Choroid plexus epithelial cell (primary cell): ENCODE measurements at regions not wholly inside any gene's neighbourhood (a gene's known extent, or its start where the extent isn't known, plus 50 kb on each side); places are given as distances from the start of the nearest gene placed in this dataset.

Source experiments
- DNase-seq: peaks from one replicate; pipeline ENCODE4 v3.0.0-alpha.2; 2010; ENCODE audit warnings: low read depth
- H3K4me3 ChIP-seq: 2 replicates; pipeline ENCODE4 v1.5.1; 2011; ENCODE audit warnings: low read depth, mild to moderate bottlenecking, control low read depth, low read length, moderate library complexity
- TF ChIP-seq, protein P1 (sequence below): conservative IDR thresholded peaks from 2 replicates; pipeline ENCODE4 v1.5.1; 2011; ENCODE audit warnings: low read depth, mild to moderate bottlenecking, control low read depth, inconsistent platforms, low read length, moderate library complexity

DNA sequence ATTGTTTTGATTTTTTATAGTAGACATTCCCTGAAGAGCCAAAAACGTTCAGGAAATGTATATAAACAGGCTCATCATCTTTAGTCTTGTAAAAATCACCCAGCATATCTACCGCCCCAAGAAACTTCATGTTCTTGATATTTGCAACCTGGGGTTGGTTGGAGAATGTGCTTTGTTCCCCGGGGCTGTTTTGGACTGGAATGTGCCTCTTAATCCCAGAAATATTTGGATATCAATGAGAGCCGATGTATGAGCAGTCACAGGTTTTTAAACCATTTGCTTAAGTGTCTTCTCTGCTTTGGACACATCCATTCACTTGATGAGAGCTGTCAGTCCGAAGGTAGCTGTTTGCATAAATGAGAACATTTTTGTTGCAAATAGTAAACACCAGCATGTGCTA, 449.7 kb downstream of the PCDH7 start:
- H3K4me3 ChIP-seq = no peak overlapping the region
- no peak for DNase-seq
- TF ChIP-seq, protein P1, sequence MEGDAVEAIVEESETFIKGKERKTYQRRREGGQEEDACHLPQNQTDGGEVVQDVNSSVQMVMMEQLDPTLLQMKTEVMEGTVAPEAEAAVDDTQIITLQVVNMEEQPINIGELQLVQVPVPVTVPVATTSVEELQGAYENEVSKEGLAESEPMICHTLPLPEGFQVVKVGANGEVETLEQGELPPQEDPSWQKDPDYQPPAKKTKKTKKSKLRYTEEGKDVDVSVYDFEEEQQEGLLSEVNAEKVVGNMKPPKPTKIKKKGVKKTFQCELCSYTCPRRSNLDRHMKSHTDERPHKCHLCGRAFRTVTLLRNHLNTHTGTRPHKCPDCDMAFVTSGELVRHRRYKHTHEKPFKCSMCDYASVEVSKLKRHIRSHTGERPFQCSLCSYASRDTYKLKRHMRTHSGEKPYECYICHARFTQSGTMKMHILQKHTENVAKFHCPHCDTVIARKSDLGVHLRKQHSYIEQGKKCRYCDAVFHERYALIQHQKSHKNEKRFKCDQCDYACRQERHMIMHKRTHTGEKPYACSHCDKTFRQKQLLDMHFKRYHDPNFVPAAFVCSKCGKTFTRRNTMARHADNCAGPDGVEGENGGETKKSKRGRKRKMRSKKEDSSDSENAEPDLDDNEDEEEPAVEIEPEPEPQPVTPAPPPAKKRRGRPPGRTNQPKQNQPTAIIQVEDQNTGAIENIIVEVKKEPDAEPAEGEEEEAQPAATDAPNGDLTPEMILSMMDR = no peak

GRCh38 chr4:31171362-31171761, 451.2 kb downstream of the PCDH7 start:
- H3K4me3 ChIP-seq = no peak overlapping the region
- TF ChIP-seq, protein P1 = no peak

DNA sequence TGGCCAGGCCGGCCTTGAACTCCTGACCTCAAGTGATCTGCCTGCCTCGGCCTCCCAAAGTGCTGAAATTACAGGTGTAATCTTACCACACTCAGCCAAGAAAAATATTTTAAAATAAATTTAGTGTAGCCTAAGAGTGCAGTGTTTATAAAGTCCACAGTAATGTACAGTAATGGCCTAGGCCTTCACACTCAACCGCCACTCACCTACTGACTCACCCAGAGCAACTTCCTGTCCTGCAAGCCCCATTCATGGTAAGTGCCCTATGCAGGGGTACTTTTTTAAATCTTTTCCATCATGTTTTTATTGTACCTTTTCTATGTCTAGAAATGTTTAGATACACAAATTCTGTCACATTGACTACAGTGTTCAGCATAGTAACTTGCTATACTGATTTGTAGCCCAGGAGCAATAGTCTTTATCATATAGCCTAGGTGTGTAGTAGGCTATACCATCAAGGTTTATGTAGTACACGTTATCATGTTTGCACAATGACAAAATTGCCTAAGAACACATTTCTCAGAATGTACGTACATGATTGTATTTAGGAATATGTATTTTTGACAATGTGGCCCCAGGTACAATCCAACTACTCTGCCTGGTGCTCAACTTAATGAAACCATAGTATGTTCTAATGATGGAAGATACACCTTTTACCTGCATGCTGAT, 455.2 kb downstream of the PCDH7 start:
- H3K4me3 ChIP-seq = no peak overlapping the region
- DNase-seq = no peak
- TF ChIP-seq, protein P1 = no peak

More at GRCh38 chr4:31171362-31171761, 451.2 kb downstream of the PCDH7 start:
- DNase-seq = no peak

DNA sequence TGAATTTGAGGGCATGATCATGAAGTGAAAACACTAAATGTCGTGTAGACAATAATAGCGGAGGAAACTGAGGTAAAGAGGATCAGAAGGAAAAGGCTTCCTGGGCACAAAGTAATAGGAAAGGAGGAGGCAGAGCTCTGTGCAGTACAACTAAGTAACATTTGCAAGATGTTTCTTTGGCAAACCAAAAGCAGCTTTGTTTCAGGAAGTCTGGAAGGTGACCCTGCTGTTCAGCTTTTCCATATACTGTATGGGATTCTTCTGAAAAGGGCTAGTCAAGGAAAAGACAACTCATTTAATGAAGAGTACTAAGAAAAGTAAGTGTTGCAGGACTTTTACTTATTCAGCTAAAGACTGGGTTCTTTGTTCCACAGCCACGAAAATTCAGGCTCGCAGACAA, 463.1 kb downstream of the PCDH7 start:
- no peak overlapping the region for H3K4me3 ChIP-seq
- no peak for DNase-seq
- TF ChIP-seq, protein P1 = no peak

DNA sequence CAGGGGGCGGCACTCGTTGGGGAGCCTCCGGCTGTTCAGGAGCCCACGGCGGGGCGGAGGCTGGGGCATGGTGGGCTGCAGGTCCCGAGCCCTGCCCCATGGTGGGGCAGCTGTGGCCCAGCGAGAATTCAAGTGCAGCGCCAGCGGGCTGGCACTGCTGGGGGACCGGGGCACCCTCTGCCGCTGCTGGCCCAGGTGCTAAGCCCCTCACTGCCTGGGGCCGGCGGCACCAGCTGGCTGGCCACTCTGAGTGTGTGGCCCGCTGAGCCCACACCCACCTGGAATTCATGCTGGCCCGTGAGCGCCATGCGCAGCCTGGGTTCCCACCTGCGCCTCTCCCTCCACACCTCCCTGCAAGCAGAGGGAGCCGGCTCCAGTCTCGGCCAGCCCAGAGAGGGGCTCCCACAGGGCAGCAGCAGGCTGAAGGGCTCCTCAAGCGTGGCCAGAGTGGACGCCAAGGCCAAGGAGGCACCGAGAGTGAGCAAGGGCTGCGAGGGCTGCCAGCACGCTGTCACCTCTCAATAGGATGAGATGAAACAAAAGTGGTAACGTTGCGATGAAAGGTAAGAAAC, 464.9 kb downstream of the PCDH7 start:
- H3K4me3 ChIP-seq = no peak overlapping the region
- TF ChIP-seq, protein P1 = no peak
- DNase-seq = no peak

DNA sequence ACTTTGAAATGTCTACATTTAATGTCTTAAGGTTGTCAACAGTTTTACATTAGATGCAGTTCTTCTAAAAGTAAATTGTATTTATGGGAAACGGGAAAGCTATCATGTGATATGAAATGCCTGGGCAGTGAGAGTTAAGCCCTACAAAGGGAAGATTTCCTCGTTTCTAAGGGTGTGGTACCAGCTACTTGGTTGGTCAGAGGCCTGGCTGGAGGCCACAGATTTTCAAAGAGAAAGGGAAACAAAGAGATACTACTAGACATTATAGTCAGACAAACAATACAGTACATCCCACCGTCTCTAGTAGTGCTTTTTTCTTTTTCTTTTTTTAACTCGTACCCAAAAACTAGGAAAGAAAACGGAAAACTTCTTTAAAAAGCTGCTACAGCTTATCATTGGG, 467.8 kb downstream of the PCDH7 start:
- TF ChIP-seq, protein P1 = no peak
- DNase-seq = no peak
- H3K4me3 ChIP-seq = no peak overlapping the region

DNA sequence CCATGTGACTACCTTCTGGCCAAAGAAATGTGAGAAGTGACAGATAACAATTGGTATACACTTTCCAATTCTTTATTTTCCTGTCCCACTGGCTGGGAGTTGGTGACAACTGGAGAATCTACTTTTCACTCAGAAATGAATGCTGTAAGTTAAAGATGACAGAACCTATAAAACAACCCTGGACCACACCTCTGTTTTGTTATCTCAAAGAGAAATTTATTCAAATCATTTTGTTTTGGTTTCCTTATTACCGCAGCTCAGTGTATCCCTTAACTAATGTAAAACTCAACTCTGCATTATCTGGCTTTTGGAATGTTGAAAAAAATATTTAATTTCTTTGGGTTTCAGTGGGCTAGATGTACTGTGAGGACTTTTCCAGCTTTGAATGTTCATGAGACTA, 469.8 kb downstream of the PCDH7 start:
- DNase-seq = no peak
- TF ChIP-seq, protein P1 = no peak
- no peak overlapping the region for H3K4me3 ChIP-seq
